H1 (cell line): ENCODE measurements at regions not wholly inside any gene's neighbourhood (a gene's known extent, or its start where the extent isn't known, plus 50 kb on each side); places are given as distances from the start of the nearest gene placed in this dataset.

ENCODE experiments used
- CTCF ChIA-PET: fragments of 300-600 bp; sonication (Branson Sonifier 250); formaldehyde crosslinking; loops from one replicate; lab custom pipeline; 2021; ENCODE audit not compliant: partially characterized antibody; lab: Charles Lee
- POLR2A ChIA-PET: fragments of 300-600 bp; sonication (Branson Sonifier 250); formaldehyde crosslinking; loops from one replicate; lab custom pipeline; 2021; ENCODE audit warnings: inconsistent platforms; ENCODE audit not compliant: partially characterized antibody; lab: Charles Lee
- DNase-seq, 2 experiments: peaks; one replicate each; pipeline versions ENCODE4 v3.0.0 to v3.0.0-alpha.2; 2010 to 2022; ENCODE audit warnings: low spot score in 2 of 2, low read depth in 1 of 2, mixed read lengths in 1 of 2
- FAIRE-seq: peaks from 2 replicates; lab custom pipeline; 2011; peaks lifted over from hg19 to GRCh38; lab: Jason Lieb, UNC
- H2AFZ ChIP-seq: 2 replicates; pipeline ENCODE4 v1.8.1; 2012; ENCODE audit warnings: low read length, inconsistent platforms
- H2AK5ac ChIP-seq: 2 replicates; pipeline ENCODE4 v1.6.1; 2013; ENCODE audit warnings: low read depth, low read length
- H2BK120ac ChIP-seq: replicated peaks from 2 replicates; pipeline ENCODE3; 2013; ENCODE audit warnings: low read depth, low read length, inconsistent platforms
- H2BK12ac ChIP-seq: 2 replicates; pipeline ENCODE4 v1.6.1; 2013; ENCODE audit warnings: low read depth, low read length
- H2BK15ac ChIP-seq: 2 replicates; pipeline ENCODE4 v1.6.1; 2013; ENCODE audit warnings: low read length
- H2BK20ac ChIP-seq: 2 replicates; pipeline ENCODE4 v1.6.1; 2013; ENCODE audit warnings: low read length
- H2BK5ac ChIP-seq: 2 replicates; pipeline ENCODE4 v1.6.1; 2013; ENCODE audit warnings: low read depth, low read length
- H3K14ac ChIP-seq: 2 replicates; pipeline ENCODE4 v1.6.1; 2013; ENCODE audit warnings: inconsistent platforms; ENCODE audit not compliant: insufficient read length
- H3K18ac ChIP-seq: 2 replicates; pipeline ENCODE4 v1.6.1; 2013; ENCODE audit warnings: low read length; ENCODE audit errors: extremely low read depth
- H3K23ac ChIP-seq: 2 replicates; pipeline ENCODE4 v1.6.1; 2013; ENCODE audit warnings: inconsistent platforms; ENCODE audit not compliant: insufficient read length
- H3K23me2 ChIP-seq: 2 replicates; pipeline ENCODE4 v1.6.1; 2013; ENCODE audit warnings: low read depth, low read length
- H3K27ac ChIP-seq: 2 replicates; pipeline ENCODE4 v1.6.1; 2011; ENCODE audit warnings: low read depth, low read length, inconsistent platforms
- H3K27me3 ChIP-seq, 4 experiments: replicated peaks in 1 of 4; 1 replicate in 1 of 4; 2 replicates in 3 of 4; pipeline versions ENCODE4 v1.6.1 to v1.8.1; 2011 to 2013; ENCODE audit warnings: low read length in 3 of 4, mild to moderate bottlenecking in 3 of 4, inconsistent platforms in 2 of 4, mixed read lengths in 2 of 4, moderate library complexity in 1 of 4; ENCODE audit not compliant: control insufficient read depth in 3 of 4, insufficient read depth in 3 of 4; ENCODE audit errors: extremely low read depth in 1 of 4
- H3K36me3 ChIP-seq, 4 experiments: 2 replicates each; pipeline versions ENCODE4 v1.6.1 to v1.8.1; 2011 to 2013; ENCODE audit warnings: mild to moderate bottlenecking in 4 of 4, low read length in 3 of 4, moderate library complexity in 2 of 4, control low read depth in 1 of 4, inconsistent platforms in 1 of 4; ENCODE audit not compliant: insufficient read depth in 4 of 4, control insufficient read depth in 2 of 4
- H3K4ac ChIP-seq: replicated peaks from 2 replicates; pipeline ENCODE3; 2013; ENCODE audit warnings: low read length, low read depth, mixed read lengths, inconsistent platforms; ENCODE audit not compliant: insufficient read length
- H3K4me1 ChIP-seq, 4 experiments: replicated peaks in 1 of 4; 1 replicate in 1 of 4; 2 replicates in 3 of 4; pipeline versions ENCODE4 v1.6.1 to v1.8.1; 2011 to 2013; ENCODE audit warnings: low read length in 3 of 4, inconsistent platforms in 2 of 4, mixed read lengths in 1 of 4; ENCODE audit not compliant: insufficient read depth in 4 of 4, control insufficient read depth in 3 of 4
- H3K4me2 ChIP-seq, 2 experiments: 2 replicates each; pipeline versions ENCODE4 v1.6.1 to v1.8.1; 2011 to 2013; ENCODE audit warnings: low read depth in 2 of 2, low read length in 2 of 2, control low read depth in 1 of 2, inconsistent platforms in 1 of 2, mild to moderate bottlenecking in 1 of 2; ENCODE audit not compliant: insufficient read depth in 1 of 2
- H3K4me3 ChIP-seq, 4 experiments: fragments of 200-600, 300-600 bp in 1 of 4; sonication (generic), shearing (Covaris generic), sonication (Bioruptor Twin) in 1 of 4; 2 replicates each; pipeline versions ENCODE4 v1.5.1 to v1.8.1; 2011 to 2016; ENCODE audit warnings: low read length in 4 of 4, low read depth in 3 of 4, control low read depth in 2 of 4, inconsistent platforms in 2 of 4, mild to moderate bottlenecking in 2 of 4, mixed read lengths in 1 of 4, moderate library complexity in 1 of 4; ENCODE audit not compliant: insufficient read depth in 2 of 4; ENCODE audit errors: extremely low read depth in 1 of 4
- H3K56ac ChIP-seq: replicated peaks from 2 replicates; pipeline ENCODE3; 2013; ENCODE audit warnings: low read depth, mild to moderate bottlenecking, mixed read lengths, low read length, inconsistent platforms; ENCODE audit not compliant: insufficient read length
- H3K79me1 ChIP-seq: 2 replicates; pipeline ENCODE4 v1.6.1; 2013; ENCODE audit warnings: low read depth, low read length, control low read depth
- H3K79me2 ChIP-seq, 2 experiments: 2 replicates each; pipeline versions ENCODE4 v1.6.1 to v1.8.1; 2012 to 2013; ENCODE audit warnings: low read length in 2 of 2, mild to moderate bottlenecking in 2 of 2, inconsistent platforms in 1 of 2; ENCODE audit not compliant: insufficient read depth in 2 of 2, control insufficient read depth in 1 of 2
- H3K9ac ChIP-seq, 4 experiments: replicated peaks in 1 of 4; 1 replicate in 1 of 4; 2 replicates in 3 of 4; pipeline versions ENCODE4 v1.6.1 to v1.8.1; 2011 to 2013; ENCODE audit warnings: low read depth in 3 of 4, low read length in 3 of 4, control low read depth in 2 of 4, mild to moderate bottlenecking in 2 of 4, moderate library complexity in 2 of 4, inconsistent platforms in 1 of 4; ENCODE audit errors: extremely low read depth in 1 of 4
- H3K9me3 ChIP-seq, 2 experiments: 2 replicates each; pipeline versions ENCODE4 v1.6.1 to v1.8.1; 2012 to 2013; ENCODE audit warnings: mild to moderate bottlenecking in 2 of 2, moderate library complexity in 2 of 2, control low read depth in 1 of 2, inconsistent platforms in 1 of 2, low read depth in 1 of 2, low read length in 1 of 2, mixed read lengths in 1 of 2; ENCODE audit not compliant: insufficient read depth in 2 of 2
- H4K20me1 ChIP-seq, 2 experiments: replicated peaks in 1 of 2; 2 replicates each; pipeline versions ENCODE3 to v1.8.1; 2011 to 2013; ENCODE audit warnings: inconsistent platforms in 2 of 2, low read length in 2 of 2, mild to moderate bottlenecking in 1 of 2; ENCODE audit not compliant: insufficient read depth in 2 of 2, control insufficient read depth in 1 of 2
- H4K5ac ChIP-seq: 2 replicates; pipeline ENCODE4 v1.6.1; 2013; ENCODE audit warnings: low read length, low read depth, mixed read lengths, inconsistent platforms; ENCODE audit not compliant: insufficient read length
- H4K8ac ChIP-seq: 2 replicates; pipeline ENCODE4 v1.8.0; 2013; ENCODE audit warnings: mild to moderate bottlenecking, moderate library complexity, low read length, inconsistent platforms; ENCODE audit not compliant: insufficient read depth; ENCODE audit errors: extremely low read depth
- H4K91ac ChIP-seq: replicated peaks from 2 replicates; pipeline ENCODE3; 2013; ENCODE audit warnings: low read length, mixed read lengths, inconsistent platforms; ENCODE audit not compliant: insufficient read length
- ATF2 ChIP-seq: IDR thresholded peaks from 2 replicates; pipeline ENCODE4 v1.6.1; 2012; ENCODE audit warnings: low read length, inconsistent platforms
- CBX5 ChIP-seq: fragments of 300-800, 300-1000 bp; sonication (generic); IDR thresholded peaks from 2 replicates; pipeline ENCODE4 v1.7.1; 2016; ENCODE audit warnings: antibody characterized with exemption, low read length, low read depth
- KDM5A ChIP-seq: fragments of 200-600 bp; IDR thresholded peaks from 2 replicates; pipeline ENCODE4 v1.7.1; 2012; ENCODE audit warnings: mild to moderate bottlenecking, low read length, inconsistent platforms, mixed read lengths
- MAFK ChIP-seq: IDR thresholded peaks from 2 replicates; pipeline ENCODE4 v1.6.1; 2012; ENCODE audit warnings: low read depth, mild to moderate bottlenecking, improper control_type of control experiment, low read length
- POU5F1 ChIP-seq: IDR thresholded peaks from 2 replicates; pipeline ENCODE4 v1.6.1; 2011; ENCODE audit warnings: low read depth, mild to moderate bottlenecking, low read length, moderate library complexity
- SIRT6 ChIP-seq: IDR thresholded peaks from one replicate; pipeline ENCODE4 v1.7.1; 2012; ENCODE audit warnings: low read length, inconsistent platforms
- TAF1 ChIP-seq: IDR thresholded peaks from 2 replicates; pipeline ENCODE4 v1.6.1; 2011; ENCODE audit warnings: mild to moderate bottlenecking, low read depth, low read length
- TEAD4 ChIP-seq: IDR thresholded peaks from 2 replicates; pipeline ENCODE4 v1.6.1; 2012; ENCODE audit warnings: low read depth, low read length, inconsistent platforms, mixed read lengths
- WGBS, 2 experiments: shearing (Covaris generic) in 1 of 2; methylation state at CpG; one replicate each; pipeline versions ENCODE4 v1.1.6 to v1.1.7; 2013 to 2015; ENCODE audit warnings: low lambda C conversion rate in 2 of 2, mixed read lengths in 2 of 2, inconsistent platforms in 1 of 2, low coverage in 1 of 2, missing lambda C conversion rate in 1 of 2; ENCODE audit not compliant: insufficient replicate concordance in 2 of 2, insufficient coverage in 1 of 2, insufficient read length in 1 of 2; ENCODE audit errors: extremely low coverage in 1 of 2, missing lambda C conversion rate in 1 of 2; 5-methylcytosine and 5-hydroxymethylcytosine counted together
- TF ChIP-seq, protein P1 (sequence below): IDR thresholded peaks from 2 replicates; pipeline ENCODE4 v1.6.1; 2011; ENCODE audit warnings: low read length, improper control_type of control experiment
- TF ChIP-seq, protein P2 (sequence below), 3 experiments: IDR thresholded peaks; 1 replicate in 2 of 3; 2 replicates in 1 of 3; pipeline versions ENCODE4 v1.5.1 to v1.6.1; 2011; ENCODE audit warnings: low read length in 3 of 3, mild to moderate bottlenecking in 3 of 3, inconsistent platforms in 2 of 3, low read depth in 1 of 3, moderate library complexity in 1 of 3; ENCODE audit not compliant: insufficient read depth in 1 of 3; ENCODE audit errors: control extremely low read depth in 1 of 3

GRCh38 chr1:78292361-78292760 lies 198.4 kb upstream of the PTGFR start:
- Histone ChIP-seq H2AFZ (no peak overlapping the region), H2AK5ac (no peak overlapping the region), H4K91ac (no peak overlapping the region), H3K9ac (no peak overlapping the region), H3K4me2 (no peak overlapping the region), H2BK15ac (no peak overlapping the region), H3K27ac (no peak overlapping the region), H4K8ac (no peak overlapping the region), H3K4me3 (no peak overlapping the region), H2BK120ac (no peak overlapping the region), H3K14ac (no peak overlapping the region), H3K18ac (no peak overlapping the region), H3K27me3 (no peaks in the 10 kb centered on the region), H3K23me2 (no peaks in the 10 kb centered on the region), H3K36me3 (no peaks in the 10 kb centered on the region), H3K79me2 (no peaks in the 10 kb centered on the region), H3K4ac (no peak overlapping the region), H3K23ac (no peak overlapping the region), H2BK20ac (no peak overlapping the region), H3K56ac (no peak overlapping the region), H2BK12ac (no peak overlapping the region), H4K5ac (no peak overlapping the region), H3K9me3 (no peaks in the 10 kb centered on the region), H2BK5ac (no peak overlapping the region), H3K79me1 (no peaks in the 10 kb centered on the region), H4K20me1 (no peaks in the 10 kb centered on the region), H3K4me1 (no peaks in the 10 kb centered on the region)
- FAIRE-seq (no peak), DNase-seq (no peak)
- ChIA-PET POLR2A (no interaction called here), CTCF (interaction anchor here (0.9 kb wide), 2 partner anchors 16 to 17 kb away, joined by 3 read pairs; no protein-coding TSS in a partner anchor)
- WGBS, 2 experiments = 88% methylated on average over 3 of the region's 3 CpGs; no CpG with 5 or more reads in 1 of the 2 experiments
- TF ChIP-seq KDM5A (no peak), TEAD4 (no peak), POU5F1 (no peak), MAFK (no peak), ATF2 (no peak), CBX5 (no peak), SIRT6 (no peak), TAF1 (no peak)
- TF ChIP-seq, protein P1, sequence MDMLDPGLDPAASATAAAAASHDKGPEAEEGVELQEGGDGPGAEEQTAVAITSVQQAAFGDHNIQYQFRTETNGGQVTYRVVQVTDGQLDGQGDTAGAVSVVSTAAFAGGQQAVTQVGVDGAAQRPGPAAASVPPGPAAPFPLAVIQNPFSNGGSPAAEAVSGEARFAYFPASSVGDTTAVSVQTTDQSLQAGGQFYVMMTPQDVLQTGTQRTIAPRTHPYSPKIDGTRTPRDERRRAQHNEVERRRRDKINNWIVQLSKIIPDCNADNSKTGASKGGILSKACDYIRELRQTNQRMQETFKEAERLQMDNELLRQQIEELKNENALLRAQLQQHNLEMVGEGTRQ = no peak
- TF ChIP-seq, protein P2, sequence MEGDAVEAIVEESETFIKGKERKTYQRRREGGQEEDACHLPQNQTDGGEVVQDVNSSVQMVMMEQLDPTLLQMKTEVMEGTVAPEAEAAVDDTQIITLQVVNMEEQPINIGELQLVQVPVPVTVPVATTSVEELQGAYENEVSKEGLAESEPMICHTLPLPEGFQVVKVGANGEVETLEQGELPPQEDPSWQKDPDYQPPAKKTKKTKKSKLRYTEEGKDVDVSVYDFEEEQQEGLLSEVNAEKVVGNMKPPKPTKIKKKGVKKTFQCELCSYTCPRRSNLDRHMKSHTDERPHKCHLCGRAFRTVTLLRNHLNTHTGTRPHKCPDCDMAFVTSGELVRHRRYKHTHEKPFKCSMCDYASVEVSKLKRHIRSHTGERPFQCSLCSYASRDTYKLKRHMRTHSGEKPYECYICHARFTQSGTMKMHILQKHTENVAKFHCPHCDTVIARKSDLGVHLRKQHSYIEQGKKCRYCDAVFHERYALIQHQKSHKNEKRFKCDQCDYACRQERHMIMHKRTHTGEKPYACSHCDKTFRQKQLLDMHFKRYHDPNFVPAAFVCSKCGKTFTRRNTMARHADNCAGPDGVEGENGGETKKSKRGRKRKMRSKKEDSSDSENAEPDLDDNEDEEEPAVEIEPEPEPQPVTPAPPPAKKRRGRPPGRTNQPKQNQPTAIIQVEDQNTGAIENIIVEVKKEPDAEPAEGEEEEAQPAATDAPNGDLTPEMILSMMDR (IDR thresholded peaks at IDR 0.05; ENCODE audit: control extremely low read depth in 1 of 3, insufficient read depth in 1 of 3, low read depth in 1 of 3, low read length in 3 of 3) = no peak
